ENCODE measurements at regions not wholly inside any gene's neighbourhood (a gene's known extent, or its start where the extent isn't known, plus 50 kb on each side); places are given as distances from the start of the nearest gene placed in this dataset.

DNA sequence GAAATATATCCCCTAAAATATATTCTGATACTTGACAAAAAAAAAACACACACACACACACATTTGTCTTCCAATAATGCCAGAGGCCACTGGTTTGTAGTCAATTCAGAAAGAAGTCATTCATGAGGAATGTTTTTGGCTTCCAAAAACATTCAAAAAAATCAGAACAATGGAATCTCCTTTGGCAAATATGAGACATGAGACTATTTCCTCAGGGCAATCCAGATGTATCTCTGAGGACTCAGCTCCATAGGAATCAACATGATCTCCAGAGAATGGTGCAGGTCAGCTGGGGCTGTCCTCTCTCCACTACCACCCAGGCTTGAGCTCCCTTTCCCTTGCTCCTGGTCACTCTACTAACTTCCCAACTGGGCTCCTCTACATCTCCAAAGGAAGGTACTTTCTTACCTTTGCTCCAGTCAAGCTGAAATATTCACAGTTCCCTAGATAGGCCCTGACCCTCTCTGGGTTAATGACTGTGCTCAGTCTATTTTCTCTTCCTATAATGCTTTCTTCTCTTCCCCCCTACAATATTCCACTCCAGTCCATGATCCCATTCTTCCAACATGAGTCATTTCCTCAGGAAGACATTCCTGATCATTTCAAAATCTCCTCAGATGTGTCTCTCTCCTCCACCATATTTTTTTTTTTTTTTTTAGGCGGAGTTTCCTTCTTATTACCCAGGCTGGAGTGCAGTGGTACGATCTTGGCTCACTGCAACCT lies 145.3 kb downstream of the C1D start:
- DNase-seq (ENCODE audit: low read depth), result peak; percentile 86

DNA sequence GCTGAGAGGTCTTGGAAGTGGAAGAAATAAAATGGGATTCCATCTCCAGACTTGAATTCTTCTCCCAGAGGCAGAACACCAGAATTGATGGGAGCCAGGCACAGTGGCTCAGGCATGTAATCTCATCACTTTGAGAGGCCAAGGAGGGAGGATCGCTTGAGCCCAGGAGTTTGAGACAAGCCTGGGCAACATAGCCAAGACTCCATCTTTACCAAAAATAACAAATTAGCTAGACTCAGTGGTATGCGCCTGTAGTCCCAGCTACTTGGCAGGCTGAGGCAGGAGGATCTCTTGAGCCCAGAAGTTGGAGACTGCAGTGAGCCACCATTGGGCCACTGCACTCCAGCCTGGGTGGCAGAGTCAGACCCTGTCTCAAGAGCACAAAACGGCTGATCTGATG lies 144.3 kb downstream of the C1D start:
- DNase-seq (ENCODE audit: low read depth), result no peak

GRCh38 chr2:67919490-67919889 lies 143.3 kb downstream of the C1D start:
- no peak for DNase-seq (ENCODE audit: low read depth)

DNA sequence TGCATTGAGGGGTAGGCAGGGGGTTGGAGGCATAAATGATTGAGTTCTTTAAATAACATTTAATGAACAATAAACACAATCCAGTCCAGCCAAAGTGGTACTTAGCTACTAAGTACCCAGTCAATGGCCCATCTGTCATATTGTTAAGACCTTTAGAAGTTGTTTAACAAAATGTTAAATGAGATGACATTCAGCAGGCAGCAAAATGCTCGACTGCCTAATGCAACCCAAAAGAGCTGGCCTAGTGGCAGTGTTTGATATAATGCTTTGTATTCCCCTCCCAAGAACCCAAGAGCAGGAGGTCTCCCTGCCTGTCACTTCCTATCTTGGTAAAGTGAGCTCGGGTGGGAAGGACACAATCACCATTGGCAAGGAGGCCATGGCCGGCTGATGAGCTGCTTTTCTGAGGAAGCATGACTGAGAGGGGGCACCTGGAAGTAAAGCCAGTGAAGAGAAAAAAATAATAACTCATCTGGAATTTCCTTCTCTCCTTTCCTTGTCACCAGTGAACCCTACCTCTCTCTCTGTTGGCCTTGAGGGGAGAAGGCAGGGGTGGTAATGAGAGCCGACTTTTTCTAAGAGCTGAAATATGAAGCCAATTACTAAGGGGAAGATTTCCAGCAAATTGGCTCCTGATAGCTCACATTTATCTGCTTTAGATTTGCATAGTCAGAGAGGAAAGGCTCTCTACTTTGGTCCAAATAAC lies 140.6 kb downstream of the C1D start:
- no peak for DNase-seq (ENCODE audit: low read depth)

DNA sequence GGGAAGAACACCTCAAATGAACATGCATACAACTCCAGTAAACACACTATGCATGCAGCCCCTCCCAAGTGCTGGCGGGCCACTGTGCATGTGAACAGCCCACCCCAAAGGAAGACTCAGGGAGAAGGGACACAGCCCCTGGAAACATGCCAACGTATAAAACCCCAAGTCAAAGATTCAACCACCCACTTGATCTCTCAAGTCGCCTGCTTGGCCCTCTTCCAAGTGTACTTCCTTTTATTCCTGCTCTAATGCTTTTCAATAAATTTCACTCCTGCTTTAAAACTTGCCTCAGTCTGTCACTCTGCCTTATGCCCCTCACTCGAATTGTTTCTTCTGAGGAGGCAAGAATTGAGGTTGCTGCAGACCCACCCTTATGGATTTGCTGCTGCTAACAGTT lies 139.1 kb downstream of the C1D start:
- DNase-seq (ENCODE audit: low read depth), result no peak

- DNase-seq (ENCODE audit: low read depth), result no peak
Observed at GRCh38 chr2:67927501-67927900, 135.3 kb downstream of the C1D start.

DNA sequence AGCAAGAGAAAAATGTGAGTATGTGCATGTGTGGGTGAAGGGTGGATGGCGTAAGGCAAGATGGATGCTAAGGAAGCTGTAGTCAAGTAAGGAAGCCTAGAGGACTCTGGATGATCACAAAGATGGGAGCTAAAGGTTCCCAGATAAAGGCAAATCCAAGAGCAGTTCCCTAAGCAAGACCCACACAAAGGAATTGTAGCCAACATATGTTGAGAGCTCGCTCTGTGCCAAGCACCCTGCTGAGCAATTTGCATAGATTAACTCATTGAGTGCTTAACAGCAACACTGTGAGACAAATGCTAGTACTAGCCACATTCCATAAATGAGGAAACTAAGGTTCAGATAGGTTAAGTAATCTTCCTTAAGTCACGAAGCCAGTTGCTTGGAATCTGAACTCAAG lies 132.6 kb downstream of the C1D start:
- DNase-seq (ENCODE audit: low read depth), result no peak

GRCh38 chr2:67936969-67937368 lies 125.8 kb downstream of the C1D start:
- no peak for DNase-seq (ENCODE audit: low read depth)

- no peak for DNase-seq (ENCODE audit: low read depth)
Observed at GRCh38 chr2:67938053-67938452, 124.8 kb downstream of the C1D start.

DNA sequence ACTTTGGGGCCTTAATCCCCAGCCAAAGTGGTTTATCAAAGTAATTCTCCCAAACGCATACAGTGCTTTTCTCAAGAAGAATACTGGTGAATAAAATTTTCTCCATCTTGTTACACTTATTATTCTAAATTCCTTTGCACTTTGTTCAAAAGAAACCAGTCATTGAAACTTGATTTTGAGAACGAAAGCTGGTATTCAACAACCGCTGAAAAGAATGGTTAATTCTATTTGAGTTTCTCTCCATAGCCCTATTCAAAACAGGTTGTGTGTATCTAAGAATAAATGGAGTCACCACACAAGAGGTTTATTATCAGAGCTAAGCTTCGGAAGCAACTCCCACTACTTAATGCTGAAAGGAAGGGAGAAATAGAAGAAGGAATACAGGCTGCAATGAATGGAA lies 117.7 kb downstream of the C1D start:
- no peak for DNase-seq (ENCODE audit: low read depth)

GRCh38 chr2:67945940-67946339 lies 116.9 kb downstream of the C1D start:
- DNase-seq (ENCODE audit: low read depth), result no peak

- DNase-seq (ENCODE audit: low read depth), result no peak
Observed at GRCh38 chr2:67948057-67948456, 114.7 kb downstream of the C1D start.

GRCh38 chr2:67948506-67948905 lies 114.3 kb downstream of the C1D start:
- no peak for DNase-seq (ENCODE audit: low read depth)

GRCh38 chr2:67950018-67950417 lies 112.8 kb downstream of the C1D start:
- no peak for DNase-seq (ENCODE audit: low read depth)

- no peak for DNase-seq (ENCODE audit: low read depth)
Observed at GRCh38 chr2:67950919-67951318, 111.9 kb downstream of the C1D start.

DNA sequence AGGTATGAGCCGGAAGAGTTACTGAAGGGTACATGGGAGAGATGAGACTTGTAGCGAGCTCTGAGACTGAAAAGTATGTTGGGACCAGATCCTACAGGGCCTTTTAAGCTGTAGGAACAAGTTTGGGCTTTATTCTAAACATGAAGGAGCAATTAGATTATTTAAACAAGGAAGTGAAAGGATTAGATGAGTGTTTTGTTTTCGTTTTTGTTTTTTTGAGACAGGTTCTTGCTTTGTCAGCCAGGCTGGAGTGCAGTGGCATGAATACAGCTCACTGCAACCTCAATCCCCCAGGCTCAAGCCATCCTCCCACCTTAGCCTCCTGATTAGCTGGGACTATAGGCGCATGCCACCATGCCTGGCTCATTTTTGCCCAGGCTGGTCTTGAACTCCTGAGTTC lies 110.7 kb downstream of the C1D start:
- no peak for DNase-seq (ENCODE audit: low read depth)

- DNase-seq (ENCODE audit: low read depth), result no peak
Observed at GRCh38 chr2:67954093-67954748, 108.6 kb downstream of the C1D start.

GRCh38 chr2:67955748-67956603 lies 106.8 kb downstream of the C1D start:
- DNase-seq (ENCODE audit: low read depth), result no peak

- DNase-seq (ENCODE audit: low read depth), result no peak
Observed at GRCh38 chr2:67965246-67965645, 97.6 kb downstream of the C1D start.

GRCh38 chr2:67970071-67970470 lies 92.7 kb downstream of the C1D start:
- no peak for DNase-seq (ENCODE audit: low read depth)

DNA sequence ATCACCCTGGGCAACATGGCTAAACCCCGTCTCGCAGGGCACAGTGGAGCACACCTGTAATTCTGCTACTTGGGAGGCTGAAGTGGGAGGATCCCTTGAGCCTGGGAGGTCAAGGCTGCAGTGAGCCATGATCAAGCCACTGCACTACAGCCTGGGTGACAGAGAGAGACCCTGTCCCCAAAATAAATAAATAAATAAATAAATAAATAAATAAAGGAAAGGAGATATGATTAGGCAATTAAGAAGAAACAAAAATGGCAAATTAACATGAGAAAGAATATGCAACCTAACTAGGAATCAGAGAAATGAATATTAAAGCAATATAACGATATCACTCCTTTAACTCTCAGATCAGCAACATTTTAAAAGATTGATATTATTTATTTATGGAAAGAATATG lies 92.3 kb downstream of the C1D start:
- DNase-seq (ENCODE audit: low read depth), result no peak
